Loucy (cell line): ENCODE measurements at regions not wholly inside any gene's neighbourhood (a gene's known extent, or its start where the extent isn't known, plus 50 kb on each side); places are given as distances from the start of the nearest gene placed in this dataset.

ENCODE experiments used
- H2AFZ ChIP-seq: fragments of 200-600 bp; sonication (generic); 2 replicates; pipeline ENCODE4 v1.6.0; 2016; ENCODE audit warnings: antibody characterized with exemption, mild to moderate bottlenecking, low read length, moderate library complexity
- H3F3A ChIP-seq: fragments of 200-600 bp; 2 replicates; pipeline ENCODE4 v1.6.0; 2016; ENCODE audit warnings: antibody characterized with exemption, low read depth, mild to moderate bottlenecking
- H3K27me3 ChIP-seq: fragments of 200-600 bp; sonication (generic); 2 replicates; pipeline ENCODE4 v1.6.1; 2014; ENCODE audit warnings: low read length, mild to moderate bottlenecking; ENCODE audit not compliant: insufficient read depth, poor library complexity, severe bottlenecking
- H3K36me3 ChIP-seq: fragments of 200-600 bp; sonication (generic); 2 replicates; pipeline ENCODE4 v1.6.1; 2016; ENCODE audit warnings: low read length; ENCODE audit not compliant: insufficient read depth
- H3K4me1 ChIP-seq: fragments of 200-600 bp; sonication (generic); 2 replicates; pipeline ENCODE4 v1.5.1; 2014; ENCODE audit warnings: low read length, mild to moderate bottlenecking; ENCODE audit not compliant: insufficient read depth, poor library complexity, severe bottlenecking
- H3K4me2 ChIP-seq: fragments of 200-600 bp; sonication (generic); 2 replicates; pipeline ENCODE4 v1.6.0; 2014; ENCODE audit warnings: antibody characterized with exemption, low read length, low read depth, mild to moderate bottlenecking; ENCODE audit not compliant: poor library complexity, severe bottlenecking
- H3K4me3 ChIP-seq: fragments of 200-600 bp; sonication (generic); 2 replicates; pipeline ENCODE4 v1.5.1; 2014; ENCODE audit warnings: low read length, mild to moderate bottlenecking, mixed read lengths; ENCODE audit not compliant: poor library complexity, severe bottlenecking
- H3K79me2 ChIP-seq: fragments of 200-600 bp; sonication (generic); 2 replicates; pipeline ENCODE4 v1.6.1; 2014; ENCODE audit warnings: low read length; ENCODE audit not compliant: insufficient read depth
- H3K9ac ChIP-seq: fragments of 200-600 bp; sonication (generic); 2 replicates; pipeline ENCODE4 v1.6.0; 2014; ENCODE audit warnings: mild to moderate bottlenecking, low read depth, low read length, moderate library complexity; ENCODE audit not compliant: poor library complexity, severe bottlenecking
- H3K9me2 ChIP-seq: fragments of 200-600 bp; sonication (generic); replicated peaks from 2 replicates; pipeline ENCODE4 v1.6.1; 2016; ENCODE audit warnings: low read depth, low read length, mixed read lengths
- H3K9me3 ChIP-seq: fragments of 200-600 bp; sonication (generic); 2 replicates; pipeline ENCODE4 v1.6.1; 2014; ENCODE audit warnings: mild to moderate bottlenecking, antibody characterized with exemption, low read length, low read depth; ENCODE audit not compliant: insufficient read depth
- H4K20me1 ChIP-seq: fragments of 200-600 bp; sonication (generic); 2 replicates; pipeline ENCODE4 v1.6.0; 2014; ENCODE audit warnings: antibody characterized with exemption, low read length, mild to moderate bottlenecking; ENCODE audit not compliant: insufficient read depth, poor library complexity, severe bottlenecking
- EZH2phosphoT487 ChIP-seq: fragments of 200-600 bp; IDR thresholded peaks from 2 replicates; pipeline ENCODE4 v1.6.1; 2018; ENCODE audit warnings: antibody characterized with exemption, mild to moderate bottlenecking, moderate library complexity, borderline replicate concordance
- TF ChIP-seq, protein P1 (sequence below): fragments of 200-600 bp; sonication (generic); conservative IDR thresholded peaks from 2 replicates; pipeline ENCODE4 v1.5.1; 2014; ENCODE audit warnings: mild to moderate bottlenecking, antibody characterized with exemption, low read length

DNA sequence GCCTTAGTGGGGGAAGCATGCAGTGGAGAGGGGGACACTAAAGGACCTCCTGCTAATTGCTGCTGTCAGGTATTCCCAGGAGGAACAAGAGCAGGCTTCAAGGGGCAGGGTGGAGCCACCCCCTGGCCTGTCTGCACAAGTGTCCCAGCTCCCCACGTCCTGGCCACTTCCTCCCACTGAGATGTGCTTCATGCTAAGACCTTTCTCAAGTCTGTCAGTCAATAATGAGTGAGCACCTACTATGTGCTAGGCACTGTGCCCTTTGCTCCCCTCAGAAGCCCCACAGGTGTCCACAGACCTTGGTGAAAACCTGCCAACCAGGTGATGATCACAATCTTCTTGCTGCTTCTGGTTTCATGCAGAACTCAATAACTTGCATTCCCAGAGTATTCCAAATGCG, 147.9 kb downstream of the UNC5CL start:
- Histone ChIP-seq H3K4me1 (no peaks in the 10 kb centered on the region), H3K4me3 (no peak overlapping the region), H3F3A (no peaks in the 10 kb centered on the region), H4K20me1 (no peaks in the 10 kb centered on the region), H3K9ac (no peak overlapping the region), H2AFZ (no peak overlapping the region), H3K27me3 (no peaks in the 10 kb centered on the region), H3K36me3 (no peaks in the 10 kb centered on the region), H3K9me3 (no peaks in the 10 kb centered on the region), H3K9me2 (no peaks in the 10 kb centered on the region), H3K79me2 (no peaks in the 10 kb centered on the region), H3K4me2 (no peak overlapping the region)
- no peak for TF ChIP-seq EZH2phosphoT487
- TF ChIP-seq, protein P1, sequence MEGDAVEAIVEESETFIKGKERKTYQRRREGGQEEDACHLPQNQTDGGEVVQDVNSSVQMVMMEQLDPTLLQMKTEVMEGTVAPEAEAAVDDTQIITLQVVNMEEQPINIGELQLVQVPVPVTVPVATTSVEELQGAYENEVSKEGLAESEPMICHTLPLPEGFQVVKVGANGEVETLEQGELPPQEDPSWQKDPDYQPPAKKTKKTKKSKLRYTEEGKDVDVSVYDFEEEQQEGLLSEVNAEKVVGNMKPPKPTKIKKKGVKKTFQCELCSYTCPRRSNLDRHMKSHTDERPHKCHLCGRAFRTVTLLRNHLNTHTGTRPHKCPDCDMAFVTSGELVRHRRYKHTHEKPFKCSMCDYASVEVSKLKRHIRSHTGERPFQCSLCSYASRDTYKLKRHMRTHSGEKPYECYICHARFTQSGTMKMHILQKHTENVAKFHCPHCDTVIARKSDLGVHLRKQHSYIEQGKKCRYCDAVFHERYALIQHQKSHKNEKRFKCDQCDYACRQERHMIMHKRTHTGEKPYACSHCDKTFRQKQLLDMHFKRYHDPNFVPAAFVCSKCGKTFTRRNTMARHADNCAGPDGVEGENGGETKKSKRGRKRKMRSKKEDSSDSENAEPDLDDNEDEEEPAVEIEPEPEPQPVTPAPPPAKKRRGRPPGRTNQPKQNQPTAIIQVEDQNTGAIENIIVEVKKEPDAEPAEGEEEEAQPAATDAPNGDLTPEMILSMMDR, result no peak

DNA sequence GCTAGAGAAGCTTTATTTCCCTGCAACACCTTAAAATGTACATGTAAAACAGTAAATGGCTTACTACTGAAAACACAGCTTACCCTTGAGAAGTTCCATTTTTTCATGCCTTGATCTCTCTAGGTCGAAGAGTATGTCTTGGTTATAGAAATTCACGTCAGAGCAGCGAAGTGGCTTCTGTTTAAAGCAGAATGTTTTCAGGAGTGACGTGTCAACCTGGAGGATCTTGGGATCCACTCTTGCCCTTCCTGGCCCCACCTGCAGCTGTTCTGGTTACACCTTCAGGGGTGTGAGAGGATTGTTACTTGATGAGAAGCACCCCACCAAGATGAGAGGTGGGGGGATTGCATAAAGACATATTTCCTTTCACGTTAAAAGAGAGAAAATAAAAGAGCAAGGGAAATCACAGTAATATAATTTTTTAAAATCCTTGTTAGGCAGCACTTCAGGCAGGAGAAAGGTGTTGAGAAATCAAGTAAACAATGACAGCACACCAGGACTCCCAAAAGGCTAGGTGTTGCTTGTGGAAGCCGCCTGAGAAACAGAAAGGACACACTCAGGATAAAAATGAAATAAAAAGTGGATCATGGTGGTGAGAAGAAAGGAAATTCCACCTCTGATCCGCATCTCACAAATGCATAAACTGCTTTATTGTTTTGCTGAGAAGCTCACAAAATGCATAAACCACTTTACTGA, 149.7 kb downstream of the UNC5CL start:
- Histone ChIP-seq H3K4me1 (no peaks in the 10 kb centered on the region), H3K79me2 (no peaks in the 10 kb centered on the region), H3K4me3 (no peak overlapping the region), H3K9me2 (no peaks in the 10 kb centered on the region), H3K36me3 (no peaks in the 10 kb centered on the region), H2AFZ (no peak overlapping the region), H4K20me1 (no peaks in the 10 kb centered on the region), H3K9ac (no peak overlapping the region), H3F3A (no peaks in the 10 kb centered on the region), H3K9me3 (no peaks in the 10 kb centered on the region), H3K4me2 (no peak overlapping the region), H3K27me3 (no peaks in the 10 kb centered on the region)
- no peak for TF ChIP-seq EZH2phosphoT487
- TF ChIP-seq, protein P1, result no peak

DNA sequence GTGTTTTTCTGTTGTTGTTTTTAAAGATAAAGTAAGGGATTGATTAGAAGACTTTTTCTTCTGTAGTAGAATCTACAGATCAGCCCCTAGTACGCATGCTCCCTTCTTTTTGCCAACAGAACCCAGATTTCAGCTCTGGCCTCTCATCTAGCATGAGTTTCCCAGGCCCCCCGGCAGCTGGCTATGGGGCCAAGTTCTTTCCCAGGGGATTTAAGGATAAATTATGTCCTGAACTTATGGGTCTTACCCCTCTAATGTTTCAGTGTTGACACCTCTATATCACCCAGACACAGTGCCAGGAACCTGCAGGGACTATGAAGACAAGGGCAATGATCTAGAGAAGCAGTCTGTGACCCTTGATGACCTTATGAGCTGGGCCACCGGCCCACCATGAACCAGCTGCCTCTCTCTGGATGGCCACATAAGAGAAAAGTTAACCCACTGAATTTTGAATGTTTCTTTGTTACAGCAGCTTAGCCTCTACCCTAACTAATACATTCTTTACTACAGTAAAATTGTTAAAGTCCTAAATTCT, 150.5 kb downstream of the UNC5CL start:
- no peaks in the 10 kb centered on the region for H3K9me3 ChIP-seq
- no peaks in the 10 kb centered on the region for H3K27me3 ChIP-seq
- no peak overlapping the region for H3K4me2 ChIP-seq

More for the DNA sequence above, 150.5 kb downstream of the UNC5CL start:
- Histone ChIP-seq H3K79me2 (no peaks in the 10 kb centered on the region), H4K20me1 (no peaks in the 10 kb centered on the region), H3K36me3 (no peaks in the 10 kb centered on the region), H3F3A (no peaks in the 10 kb centered on the region), H3K4me1 (no peaks in the 10 kb centered on the region), H3K4me3 (no peak overlapping the region), H3K9me2 (no peaks in the 10 kb centered on the region), H2AFZ (no peak overlapping the region), H3K9ac (no peak overlapping the region)
- TF ChIP-seq, protein P1, result no peak
- no peak for TF ChIP-seq EZH2phosphoT487
